ENCODE measurements at regions not wholly inside any gene's neighbourhood (a gene's known extent, or its start where the extent isn't known, plus 50 kb on each side); places are given as distances from the start of the nearest gene placed in this dataset.
"Not testable (repeated sequence)": the region's sequence is repeated elsewhere in the genome, so short reads cannot be mapped to it uniquely, and the experiment has no call there.

GRCh38 chr22:49522582-49523373 is 304.9 kb downstream of the BRD1 start:
- no peak for DNase-seq

- DNase-seq: no peak
Measured at GRCh38 chr22:49521787-49522224, 305.9 kb downstream of the BRD1 start.

- no peak for DNase-seq
Measured at GRCh38 chr22:49519117-49519737, 308.4 kb downstream of the BRD1 start.

GRCh38 chr22:49518436-49518970 is 309.2 kb downstream of the BRD1 start:
- no peak for DNase-seq

GRCh38 chr22:49517667-49518185 is 309.9 kb downstream of the BRD1 start:
- DNase-seq: no peak

- no peak for DNase-seq
Measured at GRCh38 chr22:49517211-49517610, 310.5 kb downstream of the BRD1 start.

GRCh38 chr22:49515475-49515874 is 312.2 kb downstream of the BRD1 start:
- DNase-seq: no peak

GRCh38 chr22:49514641-49515040 is 313.0 kb downstream of the BRD1 start:
- DNase-seq: no peak

- DNase-seq: no peak
Measured at GRCh38 chr22:49514211-49514610, 313.5 kb downstream of the BRD1 start.

- no peak for DNase-seq
Measured at GRCh38 chr22:49513358-49513851, 314.3 kb downstream of the BRD1 start.

- no peak for DNase-seq
Measured at GRCh38 chr22:49512487-49513165, 315.0 kb downstream of the BRD1 start.

- not testable (repeated sequence) for DNase-seq
Measured at GRCh38 chr22:49511393-49512189, 316.1 kb downstream of the BRD1 start.

- no peak for DNase-seq
Measured at GRCh38 chr22:49510718-49511117, 317.0 kb downstream of the BRD1 start.

GRCh38 chr22:49509016-49509415 is 318.7 kb downstream of the BRD1 start:
- DNase-seq: no peak

- DNase-seq: no peak
Measured at GRCh38 chr22:49508561-49508960, 319.1 kb downstream of the BRD1 start.

GRCh38 chr22:49507607-49508292 is 319.9 kb downstream of the BRD1 start:
- no peak for DNase-seq

- DNase-seq: no peak
Measured at GRCh38 chr22:49506010-49506400, 321.7 kb downstream of the BRD1 start.

- no peak for DNase-seq
Measured at GRCh38 chr22:49505337-49506009, 322.2 kb downstream of the BRD1 start.

GRCh38 chr22:49503896-49504521 is 323.7 kb downstream of the BRD1 start:
- no peak for DNase-seq

- no peak for DNase-seq
Measured at GRCh38 chr22:49503321-49503720, 324.4 kb downstream of the BRD1 start.

Data from NCI-H187 (cell line).